SK-N-SH (cell line): ENCODE measurements at regions not wholly inside any gene's neighbourhood (a gene's known extent, or its start where the extent isn't known, plus 50 kb on each side); places are given as distances from the start of the nearest gene placed in this dataset.

Experiments
- CTCF ChIA-PET: fragments of 300-600, 350-600 bp; formaldehyde crosslinking; extraction: SDS; loops from one replicate; lab custom pipeline; 2021; lab: Yijun Ruan, JAX
- POLR2A ChIA-PET: fragments of 350-600 bp; sonication (Branson Sonifier 250); formaldehyde crosslinking; extraction: SDS; loops from one replicate; lab custom pipeline; 2020; ENCODE audit warnings: antibody characterized with exemption, inconsistent platforms; lab: Yijun Ruan, JAX
- DNase-seq: peaks from one replicate; pipeline ENCODE4 v3.0.0; 2012
- H2AFZ ChIP-seq: fragments of 200-600 bp; sonication (generic); 2 replicates; pipeline ENCODE4 v1.8.1; 2016; ENCODE audit warnings: antibody characterized with exemption, mild to moderate bottlenecking, low read depth
- H3F3A ChIP-seq: fragments of 200-600 bp; sonication (generic); replicated peaks from 2 replicates; pipeline ENCODE3; 2016; ENCODE audit warnings: antibody characterized with exemption, mild to moderate bottlenecking; ENCODE audit not compliant: insufficient read depth
- H3K27ac ChIP-seq, 2 experiments: fragments of 200-500 bp in 1 of 2; fragments of 200-600 bp in 1 of 2; sonication (Bioruptor generic) in 1 of 2; sonication (generic), shearing (Covaris generic) in 1 of 2; 2 replicates each; pipeline versions ENCODE4 v1.5.1 to v1.6.1; 2014 to 2016; ENCODE audit warnings: low read depth in 2 of 2, inconsistent platforms in 1 of 2, low read length in 1 of 2, mild to moderate bottlenecking in 1 of 2, mixed read lengths in 1 of 2
- H3K27me3 ChIP-seq: fragments of 200-600 bp; sonication (generic), shearing (Covaris generic); 2 replicates; pipeline ENCODE4 v1.6.1; 2016; ENCODE audit warnings: mixed run types; ENCODE audit not compliant: insufficient read depth
- H3K36me3 ChIP-seq, 2 experiments: fragments of 200-500 bp in 1 of 2; fragments of 200-600 bp in 1 of 2; sonication (Bioruptor generic) in 1 of 2; sonication (generic) in 1 of 2; replicated peaks in 1 of 2; 2 replicates each; pipeline versions ENCODE3 to v1.5.1; 2014 to 2016; ENCODE audit warnings: low read length in 1 of 2, mild to moderate bottlenecking in 1 of 2; ENCODE audit not compliant: insufficient read depth in 2 of 2, control insufficient read depth in 1 of 2
- H3K4me1 ChIP-seq, 2 experiments: fragments of 200-500 bp in 1 of 2; fragments of 200-600 bp in 1 of 2; sonication (Bioruptor generic) in 1 of 2; sonication (generic), shearing (Covaris generic) in 1 of 2; 2 replicates each; pipeline versions ENCODE4 v1.5.1 to v1.6.1; 2014 to 2016; ENCODE audit warnings: low read depth in 1 of 2, low read length in 1 of 2, mixed run types in 1 of 2; ENCODE audit not compliant: insufficient read depth in 2 of 2, control insufficient read depth in 1 of 2
- H3K4me2 ChIP-seq: fragments of 200-600 bp; sonication (generic), shearing (Covaris generic); 2 replicates; pipeline ENCODE4 v1.6.1; 2017; ENCODE audit warnings: mixed run types
- H3K4me3 ChIP-seq, 2 experiments: fragments of 200-500 bp in 1 of 2; fragments of 200-600 bp in 1 of 2; sonication (Bioruptor generic) in 1 of 2; sonication (generic), shearing (Covaris generic) in 1 of 2; 2 replicates each; pipeline versions ENCODE4 v1.5.1 to v1.8.1; 2014 to 2016; ENCODE audit warnings: low read depth in 2 of 2, inconsistent platforms in 1 of 2, low read length in 1 of 2, mild to moderate bottlenecking in 1 of 2, mixed read lengths in 1 of 2, moderate library complexity in 1 of 2
- H3K79me2 ChIP-seq: fragments of 200-600 bp; sonication (generic); 2 replicates; pipeline ENCODE4 v1.8.1; 2017; ENCODE audit warnings: mild to moderate bottlenecking; ENCODE audit not compliant: insufficient read depth
- H3K9ac ChIP-seq: fragments of 200-600 bp; sonication (generic); 2 replicates; pipeline ENCODE4 v1.6.1; 2017; ENCODE audit warnings: mixed run types
- H3K9me2 ChIP-seq: fragments of 200-600 bp; sonication (generic); 2 replicates; pipeline ENCODE4 v1.6.1; 2017; ENCODE audit warnings: mixed run types
- H3K9me3 ChIP-seq: fragments of 200-600 bp; sonication (generic); 2 replicates; pipeline ENCODE4 v1.6.1; 2017; ENCODE audit warnings: mixed run types, mild to moderate bottlenecking, moderate library complexity
- H4K20me1 ChIP-seq: fragments of 200-600 bp; sonication (generic); 2 replicates; pipeline ENCODE4 v1.6.1; 2017; ENCODE audit warnings: mild to moderate bottlenecking, mixed run types; ENCODE audit not compliant: insufficient read depth
- EP300 ChIP-seq, 2 experiments: IDR thresholded peaks; 2 replicates each; pipeline versions ENCODE4 v1.4.0 to v1.6.1; 2012; ENCODE audit warnings: borderline replicate concordance in 1 of 2, low read depth in 1 of 2, low read length in 1 of 2
- FOSL2 ChIP-seq: IDR thresholded peaks from 2 replicates; pipeline ENCODE4 v1.4.0; 2012; ENCODE audit warnings: low read depth, mild to moderate bottlenecking, moderate library complexity, borderline replicate concordance
- GABPA ChIP-seq: IDR thresholded peaks from 2 replicates; pipeline ENCODE4 v1.4.0; 2012; ENCODE audit warnings: low read depth, mild to moderate bottlenecking
- IRF3 ChIP-seq: fragments of 150-350 bp; IDR thresholded peaks from 2 replicates; pipeline ENCODE4 v1.6.1; 2016; ENCODE audit warnings: mild to moderate bottlenecking, low read depth, low read length
- MAX ChIP-seq: IDR thresholded peaks from 2 replicates; pipeline ENCODE4 v1.4.0; 2012; ENCODE audit warnings: low read depth
- NRF1 ChIP-seq: IDR thresholded peaks from 2 replicates; pipeline ENCODE4 v1.6.1; 2012; ENCODE audit warnings: low read depth, mild to moderate bottlenecking, low read length
- PBX3 ChIP-seq: IDR thresholded peaks from 2 replicates; pipeline ENCODE4; 2012
- RAD21 ChIP-seq: IDR thresholded peaks from 2 replicates; pipeline ENCODE4 v1.6.1; 2012; ENCODE audit warnings: mild to moderate bottlenecking, low read length
- TEAD4 ChIP-seq: IDR thresholded peaks from 2 replicates; pipeline ENCODE4 v1.4.0; 2012; ENCODE audit warnings: mild to moderate bottlenecking, borderline replicate concordance; ENCODE audit not compliant: insufficient read depth
- USF1 ChIP-seq: IDR thresholded peaks from 2 replicates; pipeline ENCODE4 v1.4.0; 2012; ENCODE audit warnings: low read depth, borderline replicate concordance
- ZBTB33 ChIP-seq: IDR thresholded peaks from 2 replicates; pipeline ENCODE4 v1.4.0; 2012; ENCODE audit warnings: low read depth, borderline replicate concordance
- WGBS: methylation state at CpG from one replicate; pipeline ENCODE4 v1.1.6; 2017; ENCODE audit warnings: low lambda C conversion rate; 5-methylcytosine and 5-hydroxymethylcytosine counted together

GRCh38 chr7:108809356-108809755, 239.7 kb downstream of the DNAJB9 start (continued):
- no peak for TF ChIP-seq ZBTB33
- TF ChIP-seq EP300 (IDR thresholded peaks at IDR 0.05; ENCODE audit: borderline replicate concordance in 1 of 2, low read depth in 1 of 2, low read length in 1 of 2) = no peak
- TF ChIP-seq, all 33 proteins: peak for 0

GRCh38 chr7:108810756-108811385, 241.2 kb downstream of the DNAJB9 start:
- Histone ChIP-seq H3K9me2 (no peaks in the 10 kb centered on the region), H3K4me3 (no peak overlapping the region; a peak in 1 of 4 replicates), H2AFZ (no peak overlapping the region), H3F3A (no peaks in the 10 kb centered on the region), H3K9ac (no peak overlapping the region), H3K9me3 (no peaks in the 10 kb centered on the region), H3K36me3 (no peaks in the 10 kb centered on the region), H3K4me2 (no peak overlapping the region), H4K20me1 (no peaks in the 10 kb centered on the region), H3K27me3 (no peaks in the 10 kb centered on the region), H3K27ac (no peak overlapping the region), H3K4me1 (peaks cover 0 to 6% of the 10 kb centered on the region in 2 experiments; a peak in 2 of 4 replicates), H3K79me2 (no peaks in the 10 kb centered on the region)
- WGBS = 27% methylated on average over 2 of the region's 2 CpGs
- ChIA-PET CTCF (interaction anchor here (1.1 kb wide), 1 partner anchor 31 kb away, joined by 3 read pairs; no protein-coding TSS in a partner anchor), POLR2A (no interaction called here)
- no peak for DNase-seq
- TF ChIP-seq IRF3 = no peak
- TF ChIP-seq GABPA = no peak
- no peak for TF ChIP-seq EP300 (IDR thresholded peaks at IDR 0.05; ENCODE audit: borderline replicate concordance in 1 of 2, low read depth in 1 of 2, low read length in 1 of 2)
- no peak for TF ChIP-seq TEAD4
- no peak for TF ChIP-seq MAX
- no peak for TF ChIP-seq RAD21
- no peak for TF ChIP-seq FOSL2
- no peak for TF ChIP-seq PBX3
- no peak for TF ChIP-seq USF1
- no peak for TF ChIP-seq NRF1
